KG1 (cell line): ENCODE measurements at regions not wholly inside any gene's neighbourhood (a gene's known extent, or its start where the extent isn't known, plus 50 kb on each side); places are given as distances from the start of the nearest gene placed in this dataset.

Experiments
- DNase-seq: peaks from one replicate; lab custom pipeline; 2025; lab: John Stamatoyannopoulos, UW

DNA sequence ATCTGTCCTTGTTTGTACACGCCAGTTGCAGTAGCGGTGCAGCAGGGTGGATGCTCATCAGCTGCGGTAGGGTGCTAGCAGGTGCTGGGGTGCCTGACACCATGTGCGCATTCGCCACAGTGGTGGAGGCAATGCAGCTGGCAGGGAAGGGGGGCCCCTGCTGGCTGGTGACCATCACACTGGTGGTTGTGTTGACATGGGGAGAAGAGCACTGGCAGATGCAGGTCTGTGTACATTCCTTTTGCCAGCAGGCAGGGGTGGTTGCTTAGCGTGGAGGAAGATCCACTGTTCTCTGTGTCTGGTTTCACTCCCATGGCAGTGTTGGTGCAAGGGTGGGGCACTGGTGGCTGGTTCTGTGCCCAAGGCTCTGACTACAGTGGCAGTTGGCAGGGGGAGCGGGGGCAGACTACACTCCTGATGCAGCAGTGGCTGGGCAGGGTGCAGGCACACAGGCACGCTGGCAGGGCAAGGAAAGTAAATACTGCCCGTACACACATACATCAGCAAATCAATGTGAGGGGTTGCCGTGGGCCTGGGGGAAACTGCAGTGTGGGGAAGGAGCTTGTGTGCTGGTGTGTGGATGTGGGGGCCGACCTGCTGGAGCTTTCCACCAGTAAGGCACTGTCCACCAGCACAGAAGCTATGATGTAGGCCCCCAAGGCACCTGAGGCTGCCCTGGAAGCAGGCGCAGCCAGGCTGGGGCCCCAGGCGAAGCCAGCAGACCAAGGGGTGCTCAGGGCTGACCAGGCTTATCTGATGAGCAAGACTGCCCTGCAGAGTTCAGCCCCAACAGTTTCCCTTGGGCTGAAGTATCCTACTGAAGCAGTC is 87.2 kb upstream of the UNC5B start:
- no peak for DNase-seq

DNA sequence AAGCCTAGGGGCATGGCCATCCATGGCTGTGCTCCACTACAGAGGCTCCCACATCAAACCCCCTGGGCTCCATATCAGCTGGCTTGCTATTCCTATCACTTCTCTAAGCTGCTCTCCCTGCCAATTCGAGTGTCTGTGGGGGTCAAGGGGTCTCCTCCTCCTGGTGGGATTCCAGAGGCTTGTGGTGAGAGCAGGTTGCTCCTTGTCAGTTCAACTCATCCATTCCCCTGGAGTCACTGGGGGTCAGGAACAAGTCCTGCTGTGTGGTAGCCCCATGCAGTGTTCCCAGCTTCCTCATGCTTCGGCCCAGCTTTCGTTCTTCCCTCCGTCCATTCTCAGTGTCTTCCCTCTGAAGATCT is 86.6 kb upstream of the UNC5B start:
- DNase-seq: no peak

DNA sequence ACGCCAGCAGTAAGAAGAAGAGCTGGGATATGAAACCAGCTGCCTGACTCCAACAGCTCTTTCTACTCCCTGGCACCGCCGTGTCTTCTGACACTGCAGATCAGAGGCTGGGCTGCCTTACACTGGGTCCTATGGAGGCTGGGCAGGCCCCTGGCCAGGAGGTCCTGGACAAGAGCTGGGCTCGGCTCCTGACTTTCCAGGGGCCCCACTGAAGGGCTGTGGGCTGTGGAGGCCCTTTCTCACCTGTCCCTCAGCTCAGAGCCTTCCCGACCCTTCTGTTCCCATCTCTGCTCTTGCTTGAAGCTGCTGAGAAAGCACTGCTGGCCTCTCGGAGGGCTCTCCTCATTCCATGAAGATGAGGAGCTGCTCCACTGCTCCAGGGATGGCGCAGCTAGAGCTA is 85.9 kb upstream of the UNC5B start:
- no peak for DNase-seq

GRCh38 chr10:71127104-71127503 is 85.3 kb upstream of the UNC5B start:
- no peak for DNase-seq

DNA sequence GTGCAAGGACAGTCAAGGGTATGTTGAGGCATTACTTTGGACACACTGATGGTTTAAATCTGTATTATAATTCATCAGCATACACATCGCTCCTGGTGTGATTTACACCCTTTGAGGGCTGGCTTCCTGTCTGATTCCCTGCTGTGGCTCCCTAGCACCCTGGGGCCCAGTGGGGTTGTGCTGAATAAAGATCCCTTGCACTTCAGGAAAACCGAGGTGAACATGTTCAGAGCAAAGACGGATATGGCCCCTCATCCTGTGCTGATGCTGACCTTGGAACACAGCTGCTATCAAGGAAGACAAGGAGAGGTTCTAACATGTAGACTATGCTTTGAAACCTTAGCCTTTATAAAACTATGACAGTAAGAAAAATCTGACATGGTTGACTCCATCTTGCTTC is 84.6 kb upstream of the UNC5B start:
- DNase-seq: no peak

GRCh38 chr10:71128311-71128980 is 83.9 kb upstream of the UNC5B start:
- DNase-seq: no peak

DNA sequence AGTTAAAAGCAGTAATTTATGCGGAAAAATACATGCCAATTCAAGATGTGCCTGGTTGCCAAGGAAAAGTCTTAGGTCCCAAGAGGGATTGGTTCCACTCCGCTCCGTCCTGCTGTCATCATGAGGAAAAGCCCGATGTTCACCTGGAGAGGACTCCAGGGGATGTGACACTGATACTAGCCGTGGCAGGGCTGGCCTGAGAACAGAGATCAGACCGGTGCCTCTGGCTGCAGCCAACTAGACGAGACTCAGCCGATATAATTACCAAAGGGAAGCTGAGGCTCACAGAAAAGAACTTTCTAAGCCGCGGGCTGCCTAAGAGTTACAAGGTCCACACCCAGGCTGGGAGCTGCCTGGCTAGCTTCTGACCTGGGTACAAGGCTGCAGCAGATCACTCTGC is 81.3 kb upstream of the UNC5B start:
- DNase-seq: no peak

GRCh38 chr10:71131508-71132088 is 80.8 kb upstream of the UNC5B start:
- no peak for DNase-seq

DNA sequence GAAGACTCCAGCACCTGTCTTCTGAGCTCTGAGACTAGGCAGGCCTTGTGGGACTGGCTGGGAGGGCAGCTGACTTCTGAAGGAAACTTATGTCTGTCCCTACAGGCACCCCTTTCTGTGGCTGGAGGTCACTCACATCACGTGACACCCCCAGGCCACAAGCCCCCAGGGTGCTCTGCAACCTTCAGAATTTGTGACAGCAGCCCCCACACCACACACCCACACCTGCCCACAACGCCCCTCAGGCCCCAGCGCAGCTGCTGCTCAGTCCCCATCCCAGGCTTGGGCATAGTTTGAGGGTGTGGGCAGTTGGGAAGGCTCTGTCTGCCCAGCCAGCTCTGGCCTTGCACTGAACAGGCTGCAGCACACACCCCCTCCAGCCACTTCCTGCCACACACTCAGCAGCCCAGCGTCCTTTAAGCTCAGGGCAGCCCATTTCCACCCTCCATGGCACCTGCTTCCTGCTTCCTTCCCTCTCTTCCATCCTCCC is 80.0 kb upstream of the UNC5B start:
- DNase-seq: no peak

GRCh38 chr10:71133710-71134686 is 78.4 kb upstream of the UNC5B start:
- no peak for DNase-seq

GRCh38 chr10:71134732-71135211 is 77.6 kb upstream of the UNC5B start:
- DNase-seq: no peak

GRCh38 chr10:71135236-71135635 is 77.1 kb upstream of the UNC5B start:
- DNase-seq: no peak

DNA sequence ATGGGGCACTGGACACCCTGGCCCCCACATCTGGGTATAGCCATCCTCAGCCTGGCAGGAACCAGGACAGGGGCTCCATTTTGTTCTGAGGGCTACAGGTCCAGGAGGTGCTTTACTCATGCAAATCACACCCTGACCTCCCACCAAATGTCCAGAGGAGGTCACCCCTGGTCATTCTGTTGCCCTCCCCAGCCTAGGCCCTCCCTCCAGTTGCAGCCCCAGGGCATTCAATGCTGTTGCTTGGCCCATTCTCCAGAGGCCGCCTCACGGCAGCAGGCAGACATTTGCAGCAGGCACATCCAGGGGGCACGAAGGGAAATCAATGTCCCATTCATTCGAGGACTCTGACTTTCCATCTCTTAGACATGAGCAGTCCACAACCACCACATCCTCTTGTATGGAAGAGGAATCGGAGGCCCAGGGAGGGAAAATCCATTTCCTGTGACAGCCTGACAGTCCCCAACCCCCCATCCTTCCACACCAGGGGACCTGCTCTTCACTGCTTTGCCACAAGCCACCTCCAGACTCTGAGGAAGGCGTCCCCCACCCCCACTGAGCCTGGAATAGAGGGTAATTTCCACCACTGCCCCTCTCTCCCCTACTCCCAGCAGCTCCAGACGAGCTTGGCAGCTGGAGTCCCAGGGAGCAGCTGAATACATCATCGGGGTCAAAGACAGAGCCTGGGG is 76.2 kb upstream of the UNC5B start:
- DNase-seq: no peak

DNA sequence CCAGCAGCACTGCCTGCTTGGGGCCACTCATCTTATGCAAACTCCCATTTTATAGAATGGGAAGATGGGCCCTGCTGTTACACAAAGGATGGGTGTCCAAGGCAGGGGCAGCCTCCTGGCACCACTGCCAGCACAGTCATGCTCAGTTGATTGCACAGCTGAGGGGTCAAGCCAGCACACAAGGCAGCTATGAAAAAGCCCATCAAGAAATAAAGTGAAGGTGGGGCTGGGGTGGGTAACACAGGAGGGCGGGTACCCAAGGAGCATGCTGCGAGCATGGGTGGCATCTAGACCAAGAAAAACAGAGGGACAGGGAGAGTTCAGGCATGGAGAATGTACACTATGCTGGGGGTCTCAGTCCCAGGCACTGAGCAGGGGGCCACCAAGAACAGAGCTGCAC is 74.7 kb upstream of the UNC5B start:
- DNase-seq: no peak

DNA sequence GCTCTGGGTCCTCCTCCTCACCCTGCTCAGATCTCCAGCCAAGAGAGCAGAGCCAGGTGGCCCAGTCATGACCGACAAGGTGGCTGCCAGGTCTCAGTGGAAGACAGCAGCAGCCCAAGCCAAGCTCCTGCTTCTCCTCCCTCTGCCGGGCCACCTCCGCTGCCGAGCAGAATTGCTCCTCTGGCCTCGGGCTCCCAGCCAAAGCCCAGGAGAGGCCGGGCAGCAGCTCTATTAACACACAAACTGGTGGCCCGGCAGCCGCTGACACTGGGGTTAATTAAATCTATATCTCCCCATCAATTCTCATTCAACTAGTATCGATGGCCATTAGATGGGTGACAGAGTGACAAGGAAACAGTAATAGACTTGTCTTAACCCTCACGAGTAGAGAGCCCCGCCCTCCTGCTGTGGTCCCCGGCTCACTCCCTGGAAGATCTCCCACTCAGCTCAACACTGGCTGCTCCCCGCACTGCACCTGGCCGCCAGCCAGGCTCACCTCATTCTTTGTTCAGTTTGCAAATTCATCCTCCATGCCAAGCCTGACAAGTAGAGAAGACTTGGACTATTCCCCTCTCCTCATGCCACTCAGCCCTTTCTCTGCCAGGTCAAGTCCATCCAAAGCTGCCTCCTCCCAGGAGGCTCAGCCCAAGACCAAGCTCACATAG is 74.1 kb upstream of the UNC5B start:
- DNase-seq: no peak

DNA sequence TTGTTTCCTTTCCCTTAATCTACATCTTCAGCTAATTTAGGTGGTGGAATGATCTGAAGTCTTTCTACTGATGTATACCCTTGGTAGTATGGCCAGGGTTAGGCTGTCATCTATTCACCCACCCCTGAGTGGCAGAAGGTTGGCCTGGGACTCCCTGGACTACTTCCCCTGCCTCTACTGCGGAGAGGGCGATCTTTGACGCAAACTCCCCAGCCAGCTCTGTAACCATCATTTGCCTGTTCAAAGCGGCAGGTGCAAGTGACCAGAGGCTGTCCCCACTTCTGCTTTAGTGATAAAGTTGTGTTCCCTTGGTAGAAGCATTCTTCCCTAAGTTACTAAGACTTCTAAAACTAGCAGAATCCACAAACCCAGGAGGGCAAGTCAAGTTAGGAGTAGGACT is 70.8 kb upstream of the UNC5B start:
- DNase-seq: no peak

- no peak for DNase-seq
Observed at GRCh38 chr10:71143170-71143569, 69.2 kb upstream of the UNC5B start.

DNA sequence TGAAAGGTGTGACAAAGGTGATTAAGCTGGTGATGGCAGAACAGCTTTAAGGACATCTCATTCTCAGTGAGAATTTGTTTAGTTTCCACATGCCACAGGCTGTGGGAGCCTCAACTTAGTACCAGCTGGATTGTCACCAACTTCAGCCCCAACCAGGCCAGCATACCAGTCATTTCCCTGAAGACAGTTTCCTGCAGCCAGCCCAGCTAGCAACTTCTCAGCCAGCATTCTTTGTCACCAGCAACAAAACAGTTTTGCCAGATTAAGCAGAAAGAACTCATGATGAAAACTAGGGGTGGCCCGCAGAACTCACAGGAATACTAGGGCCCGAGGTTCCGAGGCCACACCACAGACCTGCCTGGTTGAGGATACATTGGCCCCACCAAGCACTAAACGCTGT is 68.8 kb upstream of the UNC5B start:
- DNase-seq: no peak

- no peak for DNase-seq
Observed at GRCh38 chr10:71144824-71145223, 67.5 kb upstream of the UNC5B start.

GRCh38 chr10:71145352-71145945 is 66.9 kb upstream of the UNC5B start:
- no peak for DNase-seq
